Gastrocnemius medialis (tissue), 4 donors: ENCODE measurements at regions not wholly inside any gene's neighbourhood (a gene's known extent, or its start where the extent isn't known, plus 50 kb on each side); places are given as distances from the start of the nearest gene placed in this dataset.

Experiments
- POLR2A ChIP-seq, 2 donors: fragments of 450-650 bp; IDR thresholded peaks; one replicate each; pipeline ENCODE4 v1.6.1; 2017; ENCODE audit warnings: antibody characterized with exemption in 2 of 2, mild to moderate bottlenecking in 2 of 2, moderate library complexity in 2 of 2
- TF ChIP-seq, protein P1 (sequence below), 5 experiments: fragments of 450-650 bp in 3 of 5; fragments of 200-600 bp in 2 of 5; sonication (generic) in 2 of 5; IDR thresholded peaks in 4 of 5; conservative IDR thresholded peaks in 1 of 5; 1 replicate in 4 of 5; 2 replicates in 1 of 5; pipeline ENCODE4 v1.5.1; 2016 to 2019; ENCODE audit warnings: antibody characterized with exemption in 5 of 5, mild to moderate bottlenecking in 3 of 5, moderate library complexity in 3 of 5

DNA sequence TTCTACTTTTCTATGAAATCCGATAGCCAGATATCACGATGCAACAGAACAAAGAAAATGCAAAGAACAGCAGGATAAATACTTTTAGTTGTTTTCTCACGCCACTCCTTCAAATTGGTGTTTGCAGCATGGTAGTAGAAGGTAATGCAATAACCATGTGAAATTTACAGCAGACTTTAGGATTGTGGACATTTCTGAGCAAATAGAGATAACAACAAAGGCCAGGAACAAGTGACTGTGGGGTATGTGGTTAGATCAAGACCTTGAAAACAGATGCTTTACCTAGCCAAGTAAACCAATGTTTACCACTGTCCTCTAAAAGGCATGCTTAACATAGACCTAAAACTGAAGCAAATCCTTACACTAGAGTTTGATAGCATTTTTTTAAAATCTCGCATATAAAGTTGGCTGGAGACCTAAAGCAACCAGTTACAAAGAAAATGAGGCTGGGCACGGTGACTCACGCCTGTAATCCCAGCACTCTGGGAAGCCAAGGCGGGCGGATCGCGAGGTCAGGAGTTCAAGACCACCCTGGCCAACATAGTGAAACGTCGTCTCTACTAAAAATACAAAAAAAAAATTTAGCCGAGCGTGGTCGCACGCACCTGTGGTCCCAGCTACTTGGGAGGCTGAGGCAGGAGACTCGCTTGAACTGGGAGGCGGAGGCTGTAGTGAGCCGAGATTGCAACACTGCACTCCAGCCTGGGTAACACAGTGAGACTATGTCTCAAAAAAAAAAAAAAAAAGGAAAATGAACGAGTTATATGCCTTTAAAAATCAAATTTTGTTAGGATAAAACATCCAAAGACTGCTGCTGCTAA lies 123.2 kb upstream of the FOXN3 start:
- TF ChIP-seq, protein P1, sequence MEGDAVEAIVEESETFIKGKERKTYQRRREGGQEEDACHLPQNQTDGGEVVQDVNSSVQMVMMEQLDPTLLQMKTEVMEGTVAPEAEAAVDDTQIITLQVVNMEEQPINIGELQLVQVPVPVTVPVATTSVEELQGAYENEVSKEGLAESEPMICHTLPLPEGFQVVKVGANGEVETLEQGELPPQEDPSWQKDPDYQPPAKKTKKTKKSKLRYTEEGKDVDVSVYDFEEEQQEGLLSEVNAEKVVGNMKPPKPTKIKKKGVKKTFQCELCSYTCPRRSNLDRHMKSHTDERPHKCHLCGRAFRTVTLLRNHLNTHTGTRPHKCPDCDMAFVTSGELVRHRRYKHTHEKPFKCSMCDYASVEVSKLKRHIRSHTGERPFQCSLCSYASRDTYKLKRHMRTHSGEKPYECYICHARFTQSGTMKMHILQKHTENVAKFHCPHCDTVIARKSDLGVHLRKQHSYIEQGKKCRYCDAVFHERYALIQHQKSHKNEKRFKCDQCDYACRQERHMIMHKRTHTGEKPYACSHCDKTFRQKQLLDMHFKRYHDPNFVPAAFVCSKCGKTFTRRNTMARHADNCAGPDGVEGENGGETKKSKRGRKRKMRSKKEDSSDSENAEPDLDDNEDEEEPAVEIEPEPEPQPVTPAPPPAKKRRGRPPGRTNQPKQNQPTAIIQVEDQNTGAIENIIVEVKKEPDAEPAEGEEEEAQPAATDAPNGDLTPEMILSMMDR (IDR thresholded peaks at IDR 0.05 in 4 of 5, conservative IDR thresholded peaks at IDR 0.05 in 1 of 5) = no peak
- TF ChIP-seq POLR2A (IDR thresholded peaks at IDR 0.05) = no peak
